Raji (cell line): ENCODE measurements at regions not wholly inside any gene's neighbourhood (a gene's known extent, or its start where the extent isn't known, plus 50 kb on each side); places are given as distances from the start of the nearest gene placed in this dataset.

Experiments
- POLR2A ChIP-seq: IDR thresholded peaks from 2 replicates; pipeline ENCODE4 v1.6.1; 2011; ENCODE audit warnings: low read depth, low read length, control low read depth; ENCODE audit not compliant: insufficient read depth

DNA sequence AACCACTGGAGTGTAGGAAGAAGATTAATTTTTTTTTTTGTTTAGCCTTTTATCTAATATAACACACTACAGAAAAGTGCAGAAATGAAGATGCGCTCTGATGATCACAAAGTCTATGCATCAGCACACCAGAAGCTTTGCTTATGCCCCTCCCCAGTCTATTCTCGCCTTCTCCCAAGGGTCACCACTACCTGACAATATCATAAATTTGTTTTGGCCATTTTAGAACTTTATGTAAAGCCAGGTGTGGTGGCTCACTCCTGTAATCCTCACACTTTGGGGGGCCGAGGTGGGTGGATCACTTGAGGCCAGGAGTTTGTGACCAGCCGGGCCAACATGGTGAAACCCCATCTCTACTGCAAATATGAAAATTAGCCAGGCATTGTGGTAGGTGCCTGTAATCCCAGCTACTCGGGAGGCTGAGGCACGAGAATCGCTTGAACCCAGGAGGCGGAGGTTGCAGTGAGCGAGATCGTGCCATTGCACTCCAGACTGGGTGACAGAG lies 231.3 kb downstream of the FOXD2 start:
- TF ChIP-seq POLR2A: no peak

DNA sequence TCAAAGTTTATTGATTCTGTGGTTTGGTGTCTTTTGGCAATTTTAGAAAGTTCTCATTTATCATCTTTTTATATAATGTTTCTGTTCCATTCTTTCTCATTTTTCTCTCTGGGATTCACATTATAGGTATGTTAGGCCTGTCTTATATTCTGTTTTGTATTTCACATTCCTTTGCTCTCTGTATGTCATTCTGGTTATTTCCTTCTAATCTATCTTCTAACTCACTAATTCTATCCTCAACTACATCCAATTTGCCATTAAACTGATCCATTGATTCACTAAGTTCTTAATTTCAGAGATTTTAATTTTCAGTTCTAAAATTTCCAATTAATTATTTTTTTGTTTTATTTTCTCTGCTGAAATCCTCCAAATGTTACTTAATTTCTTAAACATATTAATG lies 234.8 kb downstream of the FOXD2 start:
- no peak for TF ChIP-seq POLR2A

DNA sequence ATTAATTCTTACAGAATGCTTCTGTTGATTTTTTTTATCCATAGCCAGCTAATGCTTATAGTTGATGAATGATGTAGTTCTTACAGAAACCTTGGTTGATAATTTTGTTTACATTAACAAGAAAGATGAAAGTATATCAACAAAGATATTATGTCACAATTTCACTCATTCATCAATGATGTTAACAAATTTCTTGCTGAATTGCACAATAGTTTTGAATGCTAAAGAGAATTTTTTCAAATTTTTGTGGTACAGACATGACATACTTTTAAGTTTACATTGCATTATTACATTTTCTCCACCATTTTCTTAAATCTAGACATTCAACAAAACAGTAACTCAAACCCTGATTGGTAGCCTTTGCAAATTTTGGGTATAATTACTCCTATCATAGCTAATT lies 236.3 kb downstream of the FOXD2 start:
- TF ChIP-seq POLR2A: no peak

DNA sequence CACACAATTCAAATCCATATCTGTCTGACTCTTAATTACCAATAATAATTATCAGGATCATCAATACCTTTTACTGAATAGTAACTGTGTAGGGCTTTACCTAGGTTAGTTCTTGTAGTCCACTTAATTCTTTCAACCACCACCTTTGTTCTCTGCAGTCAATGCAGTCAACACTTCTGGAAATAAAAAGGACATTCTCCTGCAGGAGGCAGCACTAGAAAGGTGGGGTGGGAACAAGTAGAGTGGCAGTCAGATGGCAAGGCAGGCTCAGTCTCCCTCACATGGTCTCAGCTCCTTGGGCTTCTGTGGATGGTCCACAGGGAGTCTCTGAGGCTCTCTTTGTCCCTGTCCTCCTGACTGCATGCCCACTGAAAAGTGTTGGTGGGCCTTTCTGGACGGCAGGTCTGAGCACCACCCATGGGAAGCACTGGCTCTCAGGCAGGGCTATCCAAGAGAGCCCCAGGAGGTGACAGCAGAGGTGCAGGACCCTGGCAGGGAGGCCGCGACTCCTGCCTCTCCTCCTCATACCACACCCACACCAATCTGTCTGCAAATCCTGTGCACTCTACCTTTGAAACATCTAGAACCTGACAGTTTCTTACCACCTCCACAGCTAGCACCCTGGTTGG lies 237.3 kb downstream of the FOXD2 start:
- no peak for TF ChIP-seq POLR2A

DNA sequence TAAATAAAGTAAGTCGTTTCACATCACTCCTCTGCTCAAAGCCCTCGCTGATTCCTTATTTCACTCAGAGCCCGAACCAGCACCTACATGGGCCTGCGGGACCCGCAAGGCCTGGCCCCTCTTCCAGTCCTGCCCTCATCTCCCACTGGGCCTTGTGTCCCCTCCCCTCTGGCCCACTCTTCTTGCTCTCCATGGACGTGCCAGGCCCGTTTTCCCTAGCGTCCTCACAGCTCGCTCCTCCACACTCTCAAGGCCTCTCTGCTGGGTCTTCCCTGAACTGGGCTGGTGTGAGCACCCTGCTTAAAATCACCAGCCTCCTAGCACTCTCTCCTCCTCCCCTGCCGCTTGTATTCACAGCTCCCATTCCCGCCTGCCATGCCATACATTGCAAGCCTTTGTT lies 237.9 kb downstream of the FOXD2 start:
- no peak for TF ChIP-seq POLR2A

DNA sequence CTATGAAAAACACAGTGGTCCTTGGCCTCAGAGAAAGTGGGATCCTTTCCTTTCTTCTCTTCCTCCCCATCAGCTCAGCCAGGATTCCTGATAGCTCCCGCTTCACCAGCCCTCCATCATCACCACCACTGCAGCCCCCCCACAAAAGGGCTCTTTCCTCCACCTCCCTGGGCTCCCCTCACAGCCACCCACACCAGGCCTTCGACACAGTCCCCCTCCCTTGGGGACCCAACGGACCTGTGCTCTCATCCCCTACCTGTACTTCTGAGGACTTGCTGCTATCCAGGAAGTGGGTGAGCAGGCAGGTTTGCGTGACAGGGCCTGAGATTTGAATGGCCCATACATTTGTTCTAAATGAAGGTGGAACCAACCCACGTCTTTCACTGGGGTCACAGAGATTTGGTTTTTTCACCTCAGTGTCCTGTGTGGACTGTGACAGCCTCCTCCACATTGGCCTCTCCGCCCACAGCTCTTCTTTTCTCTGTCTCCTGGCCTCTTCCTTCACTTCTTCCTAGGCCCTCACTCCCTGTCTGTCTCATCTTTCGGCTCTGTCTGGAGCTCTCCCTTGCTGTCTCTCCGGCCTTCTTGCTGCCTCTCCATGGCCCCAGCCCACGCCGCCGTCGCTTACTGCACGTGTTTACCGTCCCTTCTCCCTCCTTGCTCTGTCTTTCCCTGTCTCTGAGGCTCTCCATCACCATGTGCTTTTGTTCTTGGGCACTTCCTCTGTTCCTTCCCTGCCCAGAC lies 238.6 kb downstream of the FOXD2 start:
- TF ChIP-seq POLR2A: no peak

DNA sequence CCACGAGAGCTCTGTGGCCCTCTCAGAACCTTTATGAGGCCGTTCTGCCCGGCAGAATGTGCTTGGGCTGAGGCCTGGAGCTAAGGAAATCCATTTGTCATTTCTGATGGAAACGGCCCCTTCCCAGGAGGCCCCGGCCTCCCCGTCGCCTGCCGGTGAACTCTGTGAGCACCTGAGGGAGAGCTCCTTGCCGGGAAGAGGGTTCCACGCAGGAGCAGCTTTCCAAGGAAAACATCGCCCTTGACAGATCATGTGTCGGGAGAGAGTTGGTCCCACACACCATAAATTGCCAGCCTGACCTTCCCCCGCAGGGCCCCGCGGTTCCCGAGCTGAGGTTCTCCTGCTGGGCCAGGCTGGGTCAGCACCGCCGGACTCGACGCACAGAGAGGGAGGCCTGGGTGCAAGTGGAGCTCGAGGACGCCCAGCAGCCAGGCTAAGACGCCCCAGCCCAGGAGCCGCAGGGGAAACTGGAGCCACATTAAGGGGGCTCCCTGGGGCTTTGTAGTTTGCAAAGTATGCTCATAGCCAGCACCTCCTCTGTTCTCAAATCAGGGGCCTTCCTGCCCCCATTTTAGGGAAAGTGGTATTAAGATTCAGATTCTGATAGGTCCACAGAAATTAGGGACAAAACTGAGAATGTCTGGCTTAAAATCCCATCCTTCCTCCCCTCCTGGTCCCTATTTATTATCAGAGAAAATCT lies 239.5 kb downstream of the FOXD2 start:
- no peak for TF ChIP-seq POLR2A

DNA sequence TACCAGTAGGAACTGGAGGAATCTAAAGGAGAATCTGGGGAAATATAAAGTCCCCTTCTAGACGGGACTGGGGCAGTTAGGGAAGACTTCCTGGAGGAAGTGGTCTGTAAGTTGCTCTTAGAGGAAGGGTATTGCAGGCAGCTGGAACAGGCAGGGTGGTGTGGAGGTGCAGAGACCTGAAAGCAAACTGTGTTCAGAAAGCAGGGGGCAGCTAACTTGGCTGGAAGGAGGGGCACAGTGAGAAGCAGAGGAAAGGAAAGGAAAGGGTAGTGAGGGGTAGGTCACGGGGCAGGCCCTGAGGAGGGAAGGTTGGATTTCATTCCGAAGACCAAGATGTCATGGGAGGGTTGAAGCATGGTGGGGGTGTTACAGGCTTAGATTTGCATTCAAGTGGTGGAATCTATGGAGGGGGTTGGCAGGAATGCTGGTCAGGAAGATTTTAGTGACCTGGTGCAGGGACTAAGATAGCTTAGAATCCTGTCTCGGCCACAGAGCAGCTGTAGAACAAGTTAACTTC lies 240.7 kb downstream of the FOXD2 start:
- no peak for TF ChIP-seq POLR2A

DNA sequence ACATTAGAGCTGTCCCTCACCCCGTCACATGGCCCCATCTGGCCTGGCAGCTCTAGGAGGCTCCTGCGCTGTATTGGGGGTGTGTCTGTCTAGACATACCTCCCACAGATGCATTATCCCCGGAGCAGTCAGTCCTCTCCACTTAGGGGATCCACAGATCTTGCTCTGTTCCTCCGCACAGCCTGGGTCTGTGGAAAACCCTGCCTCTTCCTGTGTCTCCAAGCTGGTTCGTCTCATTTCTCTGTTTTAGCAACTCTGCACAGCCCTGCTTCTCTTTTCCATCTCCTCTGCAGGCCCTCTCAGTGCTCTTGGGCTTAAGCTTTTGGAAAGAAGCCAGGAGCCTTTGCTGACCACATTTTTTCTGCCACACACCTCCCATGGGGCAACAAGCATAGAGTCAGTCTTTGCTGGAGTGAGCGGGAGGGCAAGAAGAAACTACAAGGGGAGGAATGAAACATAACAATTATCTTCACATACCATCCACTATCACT lies 241.5 kb downstream of the FOXD2 start:
- TF ChIP-seq POLR2A: no peak

DNA sequence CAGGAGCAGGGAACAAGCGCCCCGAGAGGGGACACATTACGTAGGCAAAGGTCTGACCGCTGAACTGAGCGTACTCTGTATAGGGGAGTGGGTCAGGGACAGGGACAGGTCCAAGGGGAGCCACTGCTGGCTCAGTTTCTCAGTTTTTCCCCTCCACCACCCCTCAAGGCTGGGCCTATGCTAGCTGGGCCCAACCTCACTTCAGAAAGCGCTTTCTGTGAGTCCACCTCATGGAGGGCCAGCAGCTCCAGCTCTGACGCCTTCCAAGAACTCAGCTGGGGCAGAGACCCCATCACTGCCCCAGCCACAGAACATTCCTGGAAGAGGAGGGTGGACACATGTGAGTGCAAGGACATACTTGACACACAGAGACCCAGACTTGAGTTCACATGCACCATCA lies 242.0 kb downstream of the FOXD2 start:
- TF ChIP-seq POLR2A: no peak

DNA sequence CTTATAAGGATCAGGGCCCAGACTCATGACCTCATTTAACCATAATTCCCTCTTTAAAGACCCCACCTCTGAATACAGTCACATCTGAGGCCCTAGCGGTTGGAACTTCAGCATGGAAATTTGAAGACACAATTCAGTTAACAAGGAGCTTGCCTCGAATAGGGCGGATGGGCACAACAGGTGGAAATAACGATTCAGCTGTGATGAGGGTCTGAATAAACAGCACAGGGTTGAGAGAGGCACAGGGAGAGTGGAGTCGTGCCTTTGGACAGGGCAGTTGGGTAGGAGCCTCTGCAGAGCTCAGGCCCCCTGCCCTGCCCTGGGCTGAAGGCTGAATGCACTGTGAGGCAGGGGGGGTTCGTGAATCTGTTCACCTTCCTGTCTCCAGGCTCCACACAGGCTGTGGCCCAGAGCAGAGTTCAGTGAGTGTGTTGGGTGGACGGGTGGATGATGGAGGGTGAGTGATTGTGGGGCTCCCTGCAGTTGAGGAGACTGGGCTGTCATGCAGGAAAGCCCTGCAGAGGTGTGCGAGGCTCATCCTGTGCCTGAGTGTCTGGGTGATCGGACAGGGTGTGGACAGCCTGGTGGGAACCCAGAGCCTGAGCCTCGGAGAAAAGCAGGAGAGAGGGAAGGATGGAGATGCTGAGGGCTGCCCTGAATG lies 243.1 kb downstream of the FOXD2 start:
- TF ChIP-seq POLR2A: no peak

DNA sequence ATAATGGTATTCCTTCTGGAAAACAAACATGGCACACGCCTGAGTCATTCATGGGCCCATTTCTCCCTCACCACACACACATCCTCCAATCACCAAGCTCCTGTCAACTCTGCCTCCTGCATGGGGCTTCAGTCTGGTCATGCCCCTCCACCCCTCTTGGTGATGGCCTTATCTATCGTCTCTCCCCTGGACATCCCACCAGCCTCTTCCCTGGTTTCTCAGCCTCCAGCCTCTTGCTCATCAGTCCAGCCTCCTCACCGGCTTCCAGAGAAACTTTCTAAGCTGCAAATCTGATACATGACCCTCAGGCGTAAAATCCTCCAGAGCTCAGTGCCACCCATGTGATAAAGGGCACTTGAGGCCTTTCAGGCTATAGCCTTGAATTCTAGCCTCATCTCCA lies 243.9 kb downstream of the FOXD2 start:
- TF ChIP-seq POLR2A: no peak

DNA sequence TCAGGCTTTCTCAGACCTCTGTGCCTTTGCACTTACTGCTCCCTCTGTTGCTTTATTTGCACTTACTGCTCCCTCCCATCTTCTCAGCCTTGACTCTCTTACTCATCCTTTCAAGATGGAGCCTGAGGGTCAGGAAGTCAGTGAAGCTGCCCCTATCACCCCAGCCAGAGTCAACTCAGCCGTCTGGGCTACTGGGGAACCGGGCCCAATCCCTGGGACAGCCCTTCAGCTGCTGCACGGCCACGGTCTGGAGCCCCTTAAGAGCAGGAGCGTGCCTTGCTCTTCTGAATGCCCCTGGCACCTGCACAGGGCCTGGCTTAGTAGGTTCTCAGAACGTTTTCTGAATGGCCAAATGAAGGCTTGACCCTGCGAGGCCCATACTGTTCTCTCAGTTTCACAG lies 244.4 kb downstream of the FOXD2 start:
- TF ChIP-seq POLR2A: no peak

DNA sequence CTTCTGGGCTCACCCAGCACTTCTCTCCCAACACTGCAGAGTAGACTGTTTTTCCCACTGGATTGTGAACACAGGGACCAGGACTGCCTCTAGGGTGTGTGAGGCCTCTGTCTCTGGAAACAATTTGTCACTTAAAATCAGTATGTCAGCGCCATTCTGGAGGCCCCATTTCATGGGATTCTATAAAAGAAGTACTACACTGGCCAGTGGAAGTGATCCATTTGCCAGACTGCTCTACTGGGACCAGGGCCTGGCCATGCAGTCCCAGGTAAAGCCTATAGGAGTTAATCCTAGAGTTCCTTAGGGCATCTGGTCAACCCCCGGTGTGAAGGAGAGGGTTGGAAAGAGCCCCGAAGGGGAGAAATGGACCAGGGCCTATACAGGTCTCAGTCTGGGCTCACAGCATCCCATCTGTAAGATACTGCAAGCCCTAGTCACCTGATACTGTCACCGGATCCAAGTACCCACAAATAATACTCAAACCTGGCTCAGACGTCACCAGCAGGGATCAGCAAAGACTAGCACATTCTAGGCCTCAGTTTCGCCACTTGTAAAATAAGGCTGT lies 245.0 kb downstream of the FOXD2 start:
- TF ChIP-seq POLR2A: no peak

DNA sequence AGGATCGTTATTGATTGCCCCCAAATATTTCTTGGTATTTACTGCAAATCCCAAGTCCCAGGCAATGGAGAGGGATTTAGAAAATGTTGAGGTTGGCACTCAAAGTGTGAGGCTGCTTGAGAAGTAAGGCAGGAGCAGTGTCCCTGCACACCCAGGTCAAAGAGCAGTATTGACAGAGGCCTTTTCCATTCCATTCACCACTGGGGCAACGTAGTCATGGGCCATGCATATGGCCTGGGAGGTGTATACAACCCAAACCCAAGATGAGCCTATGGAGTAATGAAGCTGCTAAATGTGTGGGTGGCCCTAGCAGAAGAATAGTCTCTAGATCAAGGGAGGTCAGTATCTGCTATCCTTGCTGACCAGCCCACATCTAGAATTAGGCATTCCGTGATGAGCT lies 245.6 kb downstream of the FOXD2 start:
- no peak for TF ChIP-seq POLR2A

DNA sequence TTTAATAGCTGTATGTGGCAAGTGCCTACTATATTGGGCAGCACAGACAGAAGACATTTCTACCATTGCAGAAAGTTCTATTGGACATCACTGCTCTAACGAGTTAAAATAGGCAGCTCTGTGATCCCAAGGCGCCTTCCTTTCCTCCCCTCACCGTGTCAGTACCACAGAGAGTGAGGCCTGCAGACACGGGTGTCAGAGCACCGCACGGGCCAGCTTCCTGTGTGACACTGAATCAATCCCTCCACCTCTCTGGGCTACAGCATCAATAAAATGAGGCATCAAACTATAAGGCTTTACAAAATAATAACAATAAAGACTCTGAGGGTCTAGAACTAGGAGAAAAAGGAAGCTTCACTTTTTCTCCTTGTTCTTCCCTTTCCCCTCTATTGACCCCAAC lies 246.7 kb downstream of the FOXD2 start:
- no peak for TF ChIP-seq POLR2A
